ENCODE measurements at regions not wholly inside any gene's neighbourhood (a gene's known extent, or its start where the extent isn't known, plus 50 kb on each side); places are given as distances from the start of the nearest gene placed in this dataset.

GRCh38 chr3:23038471-23038870 lies 164.7 kb upstream of the UBE2E2 start:
- Histone ChIP-seq H4K20me1 (ENCODE audit: insufficient read depth) (no peaks in the 10 kb centered on the region), H3K4me1 (ENCODE audit: control insufficient read depth in 1 of 2, insufficient read depth in 2 of 2, low read depth in 1 of 2, low read length in 1 of 2) (no peaks in the 10 kb centered on the region; a peak in 1 of 4 replicates), H3F3A (replicated peaks; ENCODE audit: insufficient read depth) (no peaks in the 10 kb centered on the region), H3K9me2 (no peaks in the 10 kb centered on the region), H3K9ac (no peak overlapping the region), H3K79me2 (ENCODE audit: insufficient read depth) (no peaks in the 10 kb centered on the region), H3K4me2 (no peak overlapping the region), H3K4me3 (ENCODE audit: low read depth in 2 of 2, low read length in 1 of 2) (no peak overlapping the region), H2AFZ (ENCODE audit: low read depth) (no peak overlapping the region), H3K9me3 (no peaks in the 10 kb centered on the region), H3K27me3 (ENCODE audit: insufficient read depth) (no peaks in the 10 kb centered on the region), H3K27ac (ENCODE audit: low read depth in 2 of 2, low read length in 1 of 2) (no peak overlapping the region), H3K36me3 (replicated peaks in 1 of 2; ENCODE audit: control insufficient read depth in 1 of 2, insufficient read depth in 2 of 2, low read length in 1 of 2) (no peaks in the 10 kb centered on the region)
- ChIA-PET CTCF (no interaction called here), POLR2A (no interaction called here)
- TF ChIP-seq REST (IDR thresholded peaks at IDR 0.05; ENCODE audit: low read depth, low read length) (no peak), NRF1 (IDR thresholded peaks at IDR 0.05; ENCODE audit: low read depth, low read length) (no peak), FOXM1 (IDR thresholded peaks at IDR 0.05; ENCODE audit: low read depth) (no peak), TEAD4 (IDR thresholded peaks at IDR 0.05; ENCODE audit: borderline replicate concordance, insufficient read depth) (no peak), USF1 (IDR thresholded peaks at IDR 0.05; ENCODE audit: borderline replicate concordance, low read depth) (no peak), EZH2phosphoT487 (IDR thresholded peaks at IDR 0.05; ENCODE audit: borderline replicate concordance, low read depth) (no peak), ELF1 (IDR thresholded peaks at IDR 0.05) (no peak), TAF1 (IDR thresholded peaks at IDR 0.05; ENCODE audit: borderline replicate concordance, low read depth, low read length) (no peak), GATA2 (CRISPR knock-in tag; IDR thresholded peaks at IDR 0.05) (no peak), YY1 (IDR thresholded peaks at IDR 0.05; ENCODE audit: low read depth) (no peak)
- TF ChIP-seq, protein P1, sequence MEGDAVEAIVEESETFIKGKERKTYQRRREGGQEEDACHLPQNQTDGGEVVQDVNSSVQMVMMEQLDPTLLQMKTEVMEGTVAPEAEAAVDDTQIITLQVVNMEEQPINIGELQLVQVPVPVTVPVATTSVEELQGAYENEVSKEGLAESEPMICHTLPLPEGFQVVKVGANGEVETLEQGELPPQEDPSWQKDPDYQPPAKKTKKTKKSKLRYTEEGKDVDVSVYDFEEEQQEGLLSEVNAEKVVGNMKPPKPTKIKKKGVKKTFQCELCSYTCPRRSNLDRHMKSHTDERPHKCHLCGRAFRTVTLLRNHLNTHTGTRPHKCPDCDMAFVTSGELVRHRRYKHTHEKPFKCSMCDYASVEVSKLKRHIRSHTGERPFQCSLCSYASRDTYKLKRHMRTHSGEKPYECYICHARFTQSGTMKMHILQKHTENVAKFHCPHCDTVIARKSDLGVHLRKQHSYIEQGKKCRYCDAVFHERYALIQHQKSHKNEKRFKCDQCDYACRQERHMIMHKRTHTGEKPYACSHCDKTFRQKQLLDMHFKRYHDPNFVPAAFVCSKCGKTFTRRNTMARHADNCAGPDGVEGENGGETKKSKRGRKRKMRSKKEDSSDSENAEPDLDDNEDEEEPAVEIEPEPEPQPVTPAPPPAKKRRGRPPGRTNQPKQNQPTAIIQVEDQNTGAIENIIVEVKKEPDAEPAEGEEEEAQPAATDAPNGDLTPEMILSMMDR (IDR thresholded peaks at IDR 0.05): no peak
- no peak for DNase-seq
- WGBS (ENCODE audit: low lambda C conversion rate): 39% methylated on average over 2 of the region's 2 CpGs

Data from SK-N-SH (cell line).